ENCODE measurements at regions not wholly inside any gene's neighbourhood (a gene's known extent, or its start where the extent isn't known, plus 50 kb on each side); places are given as distances from the start of the nearest gene placed in this dataset.
"Not testable (repeated sequence)": the region's sequence is repeated elsewhere in the genome, so short reads cannot be mapped to it uniquely, and the experiment has no call there.

GRCh38 chr6:166718516-166718915, 91.5 kb upstream of the RPS6KA2 start:
- no peak for DNase-seq

- DNase-seq = no peak
These were observed 90.0 kb upstream of the RPS6KA2 start for GRCh38 chr6:166716910-166717617.

GRCh38 chr6:166715992-166716391, 88.9 kb upstream of the RPS6KA2 start:
- no peak for DNase-seq

DNA sequence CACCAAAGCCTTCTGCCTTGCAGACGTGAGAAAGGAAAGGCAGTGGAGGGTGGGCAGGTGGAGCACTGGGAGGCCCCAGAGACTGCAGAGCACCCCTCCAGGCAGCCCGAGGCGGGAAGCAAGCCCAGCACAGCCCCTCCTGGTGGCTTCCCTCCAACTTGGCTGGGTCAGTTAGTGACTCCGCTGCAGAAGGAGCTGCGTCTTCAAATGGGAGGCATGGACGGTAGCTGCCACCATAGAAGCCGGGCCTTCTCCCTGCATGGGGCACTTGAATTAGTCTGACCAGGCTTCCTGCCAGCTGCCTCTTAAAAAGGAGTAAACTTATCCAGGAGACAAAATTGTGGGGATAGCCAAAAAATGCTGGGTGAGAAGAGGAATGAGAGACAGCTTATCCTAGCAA, 88.0 kb upstream of the RPS6KA2 start:
- no peak for DNase-seq

DNA sequence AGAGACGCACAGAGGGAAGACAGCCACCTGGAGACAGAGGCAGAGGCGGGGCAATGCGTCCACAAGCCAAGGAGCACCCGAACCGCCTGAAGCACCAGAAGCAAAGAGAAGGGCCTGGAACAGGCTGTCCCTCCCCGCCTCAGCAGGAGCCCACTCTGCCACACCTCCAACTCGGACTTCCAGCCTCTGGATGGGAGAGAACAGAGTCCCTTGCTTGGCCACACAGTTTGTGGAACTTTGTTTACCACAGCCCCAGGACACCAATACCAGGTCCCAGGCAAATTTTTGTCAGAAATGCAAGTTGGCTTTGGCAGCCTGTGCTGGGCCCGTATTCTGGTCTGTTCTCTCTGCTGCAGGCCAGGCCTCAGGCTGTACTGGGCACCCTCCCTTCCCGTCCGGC, 87.5 kb upstream of the RPS6KA2 start:
- DNase-seq = no peak

- no peak for DNase-seq
These were observed 87.1 kb upstream of the RPS6KA2 start for GRCh38 chr6:166714187-166714510.

- no peak for DNase-seq
These were observed 86.6 kb upstream of the RPS6KA2 start for GRCh38 chr6:166713434-166714186.

- no peak for DNase-seq
These were observed 85.5 kb upstream of the RPS6KA2 start for GRCh38 chr6:166712286-166713228.

DNA sequence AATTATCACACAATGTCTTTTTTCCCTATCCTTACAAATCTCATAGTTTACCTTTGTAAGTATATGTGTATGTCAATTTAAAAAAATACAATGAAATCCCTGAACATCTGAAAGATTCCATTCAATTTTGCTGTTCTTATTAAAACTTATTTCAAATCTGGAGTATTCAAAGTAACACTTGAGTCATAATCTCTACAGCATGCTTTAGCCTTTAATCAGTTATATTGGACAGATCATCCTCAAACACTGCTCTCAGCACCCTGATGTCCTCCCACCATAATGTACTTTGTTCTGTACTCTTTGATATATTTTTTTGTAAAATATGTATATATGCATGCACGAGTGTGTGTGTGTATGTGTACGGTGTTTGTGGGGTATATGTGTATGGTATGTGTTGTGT, 83.0 kb upstream of the RPS6KA2 start:
- DNase-seq = no peak

- no peak for DNase-seq
These were observed 81.4 kb upstream of the RPS6KA2 start for GRCh38 chr6:166708460-166708859.

GRCh38 chr6:166707045-166707444, 80.0 kb upstream of the RPS6KA2 start:
- no peak for DNase-seq

- DNase-seq = no peak
These were observed 78.0 kb upstream of the RPS6KA2 start for GRCh38 chr6:166705069-166705468.

- DNase-seq = no peak
These were observed 77.1 kb upstream of the RPS6KA2 start for GRCh38 chr6:166704171-166704570.

DNA sequence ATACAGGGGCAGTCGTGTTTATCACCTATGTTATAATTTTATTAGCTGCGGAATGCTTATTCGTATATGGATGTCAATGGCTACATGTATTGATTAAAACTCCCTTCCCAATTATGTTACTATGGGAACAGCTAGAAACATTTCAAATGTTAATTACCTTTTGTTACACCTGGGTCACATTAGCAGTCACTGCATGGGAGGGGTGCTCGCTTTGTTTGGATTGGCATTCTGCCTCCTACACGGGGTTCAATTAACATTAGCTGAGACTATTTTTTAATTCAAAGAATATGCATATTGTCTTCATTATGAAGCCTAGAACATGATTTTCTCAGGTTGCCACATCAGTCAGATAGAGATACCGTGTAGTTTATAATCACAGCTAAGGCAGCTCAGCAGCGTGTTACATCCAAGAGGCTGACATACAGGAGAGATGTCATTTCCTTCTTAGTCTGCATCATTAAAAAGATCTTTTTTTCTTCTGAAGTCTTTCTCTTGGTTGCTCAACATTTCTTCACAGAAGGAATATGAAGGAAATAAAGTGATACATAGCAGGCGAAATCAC, 76.2 kb upstream of the RPS6KA2 start:
- no peak for DNase-seq

GRCh38 chr6:166701424-166701823, 74.4 kb upstream of the RPS6KA2 start:
- not testable (repeated sequence) for DNase-seq

GRCh38 chr6:166700871-166701270, 73.8 kb upstream of the RPS6KA2 start:
- not testable (repeated sequence) for DNase-seq

- DNase-seq = no peak
These were observed 70.1 kb upstream of the RPS6KA2 start for GRCh38 chr6:166697113-166697512.

GRCh38 chr6:166693880-166694279, 66.8 kb upstream of the RPS6KA2 start:
- no peak for DNase-seq

GRCh38 chr6:166692723-166693302, 65.8 kb upstream of the RPS6KA2 start:
- no peak for DNase-seq

GRCh38 chr6:166691746-166692145, 64.7 kb upstream of the RPS6KA2 start:
- no peak for DNase-seq

- no peak for DNase-seq
These were observed 64.1 kb upstream of the RPS6KA2 start for GRCh38 chr6:166691199-166691598.

DNA sequence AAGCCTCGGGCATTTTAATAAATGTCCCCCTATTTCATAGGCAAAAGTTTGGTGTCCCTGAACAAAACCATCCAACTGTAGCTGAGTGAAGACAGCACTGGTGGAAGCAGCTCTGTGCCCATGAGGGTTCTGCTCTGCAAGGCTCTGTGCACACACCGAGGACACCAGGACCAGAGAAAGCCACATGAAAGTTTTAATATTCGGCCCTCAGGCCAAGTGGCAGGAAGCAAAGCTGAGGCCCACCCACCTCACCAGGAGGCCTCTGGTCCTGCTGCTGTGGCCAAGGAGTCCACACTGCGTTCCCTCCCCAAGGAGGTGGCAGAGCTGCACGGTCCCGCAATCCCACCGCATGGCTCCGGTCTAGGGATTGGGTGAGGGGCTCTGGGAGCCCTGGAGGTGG, 62.6 kb upstream of the RPS6KA2 start:
- DNase-seq = no peak

- DNase-seq = no peak
These were observed 61.9 kb upstream of the RPS6KA2 start for GRCh38 chr6:166688901-166689300.

All from activated CD4-positive, alpha-beta T cell treated with anti-CD3 and anti-CD28 coated beads for 4 hours (primary cell).